Glutamatergic neuron (in vitro differentiated cells): ENCODE measurements at regions not wholly inside any gene's neighbourhood (a gene's known extent, or its start where the extent isn't known, plus 50 kb on each side); places are given as distances from the start of the nearest gene placed in this dataset.
"Not testable (repeated sequence)": the region's sequence is repeated elsewhere in the genome, so short reads cannot be mapped to it uniquely, and the experiment has no call there.

Experiments
- DNase-seq: peaks from one replicate; pipeline ENCODE4 v3.0.0; 2022
- H3K27ac Mint-ChIP-seq: one replicate; pipeline ENCODE4 v1.8.0; 2020; ENCODE audit warnings: mild to moderate bottlenecking, mixed read lengths, inconsistent platforms; ENCODE audit not compliant: unreplicated experiment
- H3K27me3 Mint-ChIP-seq: one replicate; pipeline ENCODE4 v1.8.0; 2020; ENCODE audit warnings: mild to moderate bottlenecking, moderate library complexity, mixed read lengths, inconsistent platforms; ENCODE audit not compliant: unreplicated experiment
- H3K36me3 Mint-ChIP-seq: one replicate; pipeline ENCODE4 v1.8.0; 2020; ENCODE audit warnings: mild to moderate bottlenecking, mixed read lengths, inconsistent platforms; ENCODE audit not compliant: unreplicated experiment
- H3K4me1 Mint-ChIP-seq: one replicate; pipeline ENCODE4 v1.8.0; 2020; ENCODE audit warnings: mild to moderate bottlenecking, low read depth, mixed read lengths, inconsistent platforms; ENCODE audit not compliant: unreplicated experiment
- H3K4me3 Mint-ChIP-seq: one replicate; pipeline ENCODE4 v1.8.0; 2020; ENCODE audit warnings: mild to moderate bottlenecking, mixed read lengths, inconsistent platforms; ENCODE audit not compliant: unreplicated experiment
- H3K9me3 Mint-ChIP-seq: one replicate; pipeline ENCODE4 v1.8.0; 2020; ENCODE audit warnings: mild to moderate bottlenecking, moderate library complexity, mixed read lengths, inconsistent platforms; ENCODE audit not compliant: unreplicated experiment
- TF ChIP-seq, protein P1 (sequence below): fragments of 200-600 bp; sonication (generic); IDR thresholded peaks from one replicate; pipeline ENCODE4 v1.5.0; 2021; ENCODE audit not compliant: partially characterized antibody, unreplicated experiment

DNA sequence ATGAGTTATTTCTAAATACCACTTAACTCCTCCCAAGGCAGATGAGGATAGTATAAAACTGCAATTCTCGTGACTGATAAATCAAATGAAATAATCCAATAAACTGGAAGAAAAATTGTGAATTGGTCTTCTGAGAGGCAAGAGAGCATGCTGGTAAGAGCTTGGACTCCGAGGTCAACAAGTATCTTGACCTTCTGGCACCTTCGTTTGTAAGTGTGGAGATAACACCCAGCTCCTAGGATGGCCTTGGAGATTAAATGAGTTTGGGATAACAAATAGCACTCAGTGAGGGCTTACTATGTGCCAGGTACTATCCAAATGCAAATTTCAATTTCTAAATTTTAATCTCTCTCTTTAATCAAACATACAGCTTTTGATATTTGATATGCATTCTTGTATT lies 866.3 kb upstream of the WWC1 start:
- no peak overlapping the region for H3K4me3 Mint-ChIP-seq
- TF ChIP-seq, protein P1, sequence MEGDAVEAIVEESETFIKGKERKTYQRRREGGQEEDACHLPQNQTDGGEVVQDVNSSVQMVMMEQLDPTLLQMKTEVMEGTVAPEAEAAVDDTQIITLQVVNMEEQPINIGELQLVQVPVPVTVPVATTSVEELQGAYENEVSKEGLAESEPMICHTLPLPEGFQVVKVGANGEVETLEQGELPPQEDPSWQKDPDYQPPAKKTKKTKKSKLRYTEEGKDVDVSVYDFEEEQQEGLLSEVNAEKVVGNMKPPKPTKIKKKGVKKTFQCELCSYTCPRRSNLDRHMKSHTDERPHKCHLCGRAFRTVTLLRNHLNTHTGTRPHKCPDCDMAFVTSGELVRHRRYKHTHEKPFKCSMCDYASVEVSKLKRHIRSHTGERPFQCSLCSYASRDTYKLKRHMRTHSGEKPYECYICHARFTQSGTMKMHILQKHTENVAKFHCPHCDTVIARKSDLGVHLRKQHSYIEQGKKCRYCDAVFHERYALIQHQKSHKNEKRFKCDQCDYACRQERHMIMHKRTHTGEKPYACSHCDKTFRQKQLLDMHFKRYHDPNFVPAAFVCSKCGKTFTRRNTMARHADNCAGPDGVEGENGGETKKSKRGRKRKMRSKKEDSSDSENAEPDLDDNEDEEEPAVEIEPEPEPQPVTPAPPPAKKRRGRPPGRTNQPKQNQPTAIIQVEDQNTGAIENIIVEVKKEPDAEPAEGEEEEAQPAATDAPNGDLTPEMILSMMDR, result no peak
- H3K4me1 Mint-ChIP-seq, result no peaks in the 10 kb centered on the region
- DNase-seq, result no peak
- peaks cover 2% of the 10 kb centered on the region for H3K27me3 Mint-ChIP-seq
- H3K27ac Mint-ChIP-seq, result no peak overlapping the region
- no peaks in the 10 kb centered on the region for H3K36me3 Mint-ChIP-seq
- H3K9me3 Mint-ChIP-seq, result peaks cover 5% of the 10 kb centered on the region

DNA sequence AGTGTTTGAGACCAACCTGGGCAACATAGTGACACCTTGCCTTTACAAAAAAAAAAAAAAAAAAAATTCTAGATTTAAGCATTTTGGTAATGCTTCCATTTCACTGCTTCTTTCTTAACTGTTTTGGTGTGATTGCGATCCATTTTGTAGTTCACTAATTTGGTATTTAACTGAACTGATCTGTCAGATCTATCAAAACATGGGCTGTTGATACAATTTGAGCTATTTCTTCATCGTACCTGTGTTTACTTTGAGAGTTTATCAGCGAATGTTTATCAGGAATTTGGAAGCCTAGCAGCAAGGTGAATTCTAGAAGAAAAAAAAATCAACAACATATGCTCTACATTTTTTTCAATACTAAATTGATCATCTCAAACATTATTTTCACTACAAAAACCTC lies 864.9 kb upstream of the WWC1 start:
- TF ChIP-seq, protein P1, result no peak
- Mint-ChIP-seq H3K4me3 (no peak overlapping the region), H3K27me3 (peaks cover 2% of the 10 kb centered on the region), H3K9me3 (peaks cover 5% of the 10 kb centered on the region), H3K36me3 (no peaks in the 10 kb centered on the region), H3K4me1 (no peaks in the 10 kb centered on the region), H3K27ac (no peak overlapping the region)
- no peak for DNase-seq

DNA sequence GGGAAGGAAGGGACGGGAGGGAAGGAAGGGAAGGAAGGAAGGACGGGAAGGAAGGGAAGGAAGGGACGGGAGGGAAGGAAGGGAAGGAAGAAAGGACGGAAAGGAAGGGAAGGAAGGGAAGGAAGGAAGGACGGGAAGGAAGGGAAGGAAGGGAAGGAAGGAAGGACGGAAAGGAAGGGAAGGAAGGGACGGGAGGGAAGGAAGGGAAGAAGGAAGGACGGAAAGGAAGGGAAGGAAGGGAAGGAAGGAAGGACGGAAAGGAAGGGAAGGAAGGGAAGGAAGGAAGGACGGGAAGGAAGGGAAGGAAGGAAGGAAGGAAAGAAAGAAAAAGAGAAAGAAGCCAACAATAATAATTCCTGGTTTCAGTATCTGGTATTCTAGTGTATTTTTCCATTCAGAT lies 863.8 kb upstream of the WWC1 start:
- H3K9me3 Mint-ChIP-seq, H3K36me3 Mint-ChIP-seq, DNase-seq, H3K27me3 Mint-ChIP-seq, H3K4me3 Mint-ChIP-seq, H3K27ac Mint-ChIP-seq, H3K4me1 Mint-ChIP-seq: not testable (repeated sequence)

DNA sequence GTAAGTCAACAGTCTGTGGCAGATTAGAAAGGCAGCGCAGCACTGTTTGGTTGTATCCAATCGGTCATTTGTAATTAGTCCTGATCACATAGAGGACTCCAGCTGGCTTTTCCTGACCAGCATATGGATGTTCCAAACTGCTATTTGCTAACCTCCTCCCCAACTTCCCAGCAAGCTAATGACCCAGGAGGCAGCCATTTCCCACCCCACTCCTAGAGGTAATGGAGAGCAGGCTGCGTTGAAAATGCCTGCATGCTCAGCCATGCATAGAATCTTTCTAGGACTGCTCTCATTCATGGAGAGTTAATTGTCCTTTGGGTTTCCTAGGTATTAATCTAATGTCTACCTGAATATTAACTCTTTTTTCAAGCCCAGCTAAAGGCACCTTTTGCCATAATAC lies 850.6 kb upstream of the WWC1 start:
- H3K4me3 Mint-ChIP-seq, result peak overlapping the region; percentile 63
- peak overlapping the region; percentile 98 for H3K27ac Mint-ChIP-seq
- TF ChIP-seq, protein P1, result no peak
- H3K27me3 Mint-ChIP-seq, result no peaks in the 10 kb centered on the region
- peaks cover 4% of the 10 kb centered on the region for H3K36me3 Mint-ChIP-seq
- peak; percentile 58 for DNase-seq
- peaks cover 15% of the 10 kb centered on the region for H3K4me1 Mint-ChIP-seq
- H3K9me3 Mint-ChIP-seq, result peaks cover 5% of the 10 kb centered on the region

DNA sequence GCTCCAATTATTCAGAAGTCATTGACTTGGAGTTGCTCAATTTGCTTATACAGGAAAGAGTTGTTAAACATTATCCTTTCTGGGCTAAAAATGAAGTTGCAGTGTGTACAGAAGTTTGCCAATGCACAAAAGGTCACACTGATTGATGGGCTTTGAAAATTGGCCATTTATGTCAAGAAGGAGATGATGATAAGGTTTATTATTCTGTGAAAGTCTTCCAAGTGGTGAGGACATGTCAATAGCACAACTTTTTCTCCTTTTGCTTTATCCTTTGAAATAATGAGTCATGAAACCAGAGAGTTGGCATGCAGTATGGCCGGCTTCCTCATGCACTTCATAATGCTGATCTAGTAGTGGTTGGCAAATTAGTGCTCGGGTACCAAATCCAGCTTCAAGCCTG lies 848.5 kb upstream of the WWC1 start:
- Mint-ChIP-seq H3K36me3 (no peaks in the 10 kb centered on the region), H3K27ac (no peak overlapping the region), H3K9me3 (peaks cover 5% of the 10 kb centered on the region), H3K4me3 (no peak overlapping the region), H3K27me3 (no peaks in the 10 kb centered on the region), H3K4me1 (peaks cover 20% of the 10 kb centered on the region)
- TF ChIP-seq, protein P1, result no peak
- no peak for DNase-seq
